Stomach (tissue), 4 donors: ENCODE measurements at regions not wholly inside any gene's neighbourhood (a gene's known extent, or its start where the extent isn't known, plus 50 kb on each side); places are given as distances from the start of the nearest gene placed in this dataset.

Source experiments
- CTCF ChIP-seq, 7 experiments: fragments of 450-650 bp in 4 of 7; fragments of 200-600 bp in 3 of 7; sonication (generic) in 3 of 7; IDR thresholded peaks; one replicate each; pipeline ENCODE4 v1.5.1; 2016 to 2019; ENCODE audit warnings: antibody characterized with exemption in 7 of 7, control low read depth in 2 of 7, mild to moderate bottlenecking in 1 of 7
- POLR2A ChIP-seq, 4 donors: fragments of 450-650 bp; IDR thresholded peaks; one replicate each; pipeline ENCODE4 v1.6.1; 2016; ENCODE audit warnings: antibody characterized with exemption in 4 of 4, control low read depth in 2 of 4, mild to moderate bottlenecking in 1 of 4, moderate library complexity in 1 of 4

- no peak for TF ChIP-seq CTCF (IDR thresholded peaks at IDR 0.05)
- no peak for TF ChIP-seq POLR2A (IDR thresholded peaks at IDR 0.05)
Measured at GRCh38 chr4:111855308-111855707, 289.9 kb upstream of the FAM241A start.
